ENCODE measurements at regions not wholly inside any gene's neighbourhood (a gene's known extent, or its start where the extent isn't known, plus 50 kb on each side); places are given as distances from the start of the nearest gene placed in this dataset.
A peak's percentile ranks its signal among the peaks of the same experiment; 100 is the strongest.
"Not testable (repeated sequence)": the region's sequence is repeated elsewhere in the genome, so short reads cannot be mapped to it uniquely, and the experiment has no call there.

DNA sequence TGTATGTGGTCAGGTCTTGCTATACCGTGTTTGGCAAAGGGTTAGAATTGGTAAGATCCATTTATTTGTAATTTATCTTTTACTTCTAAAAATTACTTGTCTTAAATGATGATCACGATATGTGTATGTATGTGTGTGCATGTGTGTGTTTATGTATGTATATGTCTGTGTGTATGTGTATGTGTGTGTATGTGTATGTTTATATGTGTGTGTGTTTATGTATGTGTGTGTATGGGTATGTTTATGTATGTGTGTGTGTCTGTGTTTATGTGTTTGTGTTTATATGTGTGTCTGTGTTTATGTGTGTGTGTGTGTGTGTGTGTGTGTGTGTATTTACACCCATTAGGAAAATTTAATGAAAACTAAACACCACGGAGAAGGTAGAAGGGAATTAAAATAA is 176.9 kb upstream of the FZD8 start:
- DNase-seq: no peak

DNA sequence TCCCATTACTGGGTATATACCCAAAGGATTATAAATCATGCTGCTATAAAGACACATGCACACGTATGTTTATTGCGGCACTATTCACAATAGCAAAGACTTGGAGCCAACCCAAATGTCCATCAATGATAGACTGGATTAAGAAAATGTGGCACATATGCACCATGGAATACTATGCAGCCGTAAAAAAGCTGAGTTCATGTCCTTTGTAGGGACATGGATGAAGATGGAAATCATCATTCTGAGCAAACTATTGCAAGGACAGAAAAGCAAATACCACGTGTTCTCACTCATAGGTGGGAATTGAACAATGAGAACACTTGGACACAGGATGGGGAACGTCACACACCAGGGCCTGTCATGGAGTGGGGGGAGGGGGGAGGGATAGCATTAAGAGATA is 175.0 kb upstream of the FZD8 start:
- DNase-seq: not testable (repeated sequence)

DNA sequence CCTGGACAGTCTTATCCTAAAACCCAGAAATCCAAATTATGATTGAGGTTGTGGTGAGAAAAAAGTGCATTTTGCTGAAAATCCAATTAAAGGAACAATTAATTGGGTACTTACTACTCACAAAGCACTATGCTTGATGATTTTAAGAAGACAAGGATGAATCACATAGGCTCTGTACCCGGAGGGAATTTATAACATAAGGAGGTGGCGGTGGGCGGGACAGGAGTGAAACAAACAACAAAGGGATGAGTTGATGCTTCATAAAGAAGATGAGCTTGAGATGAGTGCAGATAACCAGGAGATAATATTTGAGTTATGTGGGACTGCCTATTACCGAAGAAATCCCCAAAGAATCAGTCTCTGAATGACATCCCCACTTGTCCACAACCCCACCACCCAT is 171.1 kb upstream of the FZD8 start:
- DNase-seq: no peak

DNA sequence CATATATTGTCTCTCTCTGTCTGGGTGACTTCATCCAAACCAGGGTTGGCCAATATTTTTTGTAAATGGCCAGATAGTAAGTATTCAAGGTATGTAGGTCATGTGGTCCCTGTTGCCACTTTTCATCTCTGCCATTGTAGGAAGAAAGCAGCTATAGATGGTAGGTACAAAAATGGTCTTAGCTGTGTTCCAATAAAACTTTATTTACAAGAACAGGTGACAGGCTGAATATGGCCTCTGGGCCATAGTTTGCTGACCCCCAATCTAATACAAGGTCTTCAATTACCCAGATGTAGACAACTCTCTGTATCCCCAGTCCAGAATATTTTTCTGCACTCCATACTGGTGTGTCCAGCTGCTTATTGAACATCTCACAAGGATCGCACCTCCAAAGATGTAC is 166.2 kb upstream of the FZD8 start:
- DNase-seq: no peak

DNA sequence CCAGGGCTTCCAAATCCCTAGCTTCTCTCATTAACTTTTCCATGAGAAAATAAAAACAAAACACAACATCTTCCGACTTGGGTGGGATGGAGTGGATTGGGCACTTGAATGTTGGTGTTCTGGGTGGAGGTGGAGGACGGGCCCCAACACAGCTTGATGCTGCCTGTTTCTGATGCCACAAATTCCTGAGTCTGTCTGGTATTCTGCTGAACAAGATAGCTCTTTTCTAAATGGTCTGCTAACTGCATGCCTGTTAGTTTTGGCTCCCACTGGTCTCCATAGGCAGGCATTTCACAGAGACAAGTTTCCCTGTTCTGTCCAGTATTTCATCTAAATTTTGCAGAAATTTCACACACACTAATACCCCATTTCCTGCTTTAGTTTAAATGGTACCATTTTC is 160.9 kb upstream of the FZD8 start:
- no peak for DNase-seq

DNA sequence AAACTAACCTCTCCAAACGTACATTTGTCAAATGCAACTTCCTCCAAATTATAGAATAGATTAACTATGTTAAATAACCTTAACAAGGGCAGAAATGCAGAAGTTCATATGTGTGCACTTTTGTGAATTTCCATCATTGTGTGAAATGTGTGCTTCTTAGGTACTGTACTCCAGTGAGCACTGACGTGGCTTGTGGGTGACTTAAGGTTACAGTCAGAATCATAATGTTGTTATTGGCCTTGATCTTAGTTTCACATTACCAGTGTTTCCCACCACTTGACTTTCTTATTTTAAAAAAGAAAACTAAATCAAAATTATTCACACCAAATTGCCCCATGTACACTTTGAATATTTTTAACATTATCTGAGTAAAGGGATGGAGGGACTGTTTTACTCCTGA is 155.1 kb upstream of the FZD8 start:
- peak in 1 of 4 experiments; percentile 3 for DNase-seq

DNA sequence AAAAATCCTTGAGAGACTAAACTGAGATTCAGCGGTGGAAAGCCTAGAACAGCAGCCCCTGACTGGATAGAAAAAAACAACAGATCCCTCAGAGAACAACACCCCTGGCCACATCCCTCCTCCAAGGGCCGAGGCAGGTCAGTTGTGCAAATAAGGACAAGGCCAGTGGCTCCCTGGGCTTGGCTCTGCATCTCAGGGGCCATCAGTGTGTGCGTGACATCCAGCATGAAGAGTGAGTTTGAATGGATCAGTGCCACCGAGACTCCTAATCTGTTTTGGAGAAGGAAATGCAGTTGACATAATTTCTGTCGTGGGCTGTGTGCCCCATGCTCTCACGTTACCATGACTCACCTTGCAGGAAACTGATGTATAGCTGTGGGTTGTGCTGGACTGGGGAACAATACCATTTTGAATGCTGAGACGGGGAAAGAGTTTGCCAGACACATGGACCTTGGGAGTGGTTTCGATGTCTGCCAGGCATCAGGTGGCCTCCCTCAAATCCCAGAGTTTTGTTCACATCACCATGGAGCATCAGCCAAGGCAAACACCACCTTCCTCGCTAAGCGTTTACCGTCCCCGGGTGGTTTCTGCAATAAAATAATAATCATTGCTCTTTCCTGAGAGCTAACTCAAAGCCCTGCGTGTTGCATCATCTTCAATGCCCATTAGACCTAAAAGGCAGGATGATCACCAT is 153.2 kb upstream of the FZD8 start:
- DNase-seq: peak; percentile 35 to 60 (median 42)

DNA sequence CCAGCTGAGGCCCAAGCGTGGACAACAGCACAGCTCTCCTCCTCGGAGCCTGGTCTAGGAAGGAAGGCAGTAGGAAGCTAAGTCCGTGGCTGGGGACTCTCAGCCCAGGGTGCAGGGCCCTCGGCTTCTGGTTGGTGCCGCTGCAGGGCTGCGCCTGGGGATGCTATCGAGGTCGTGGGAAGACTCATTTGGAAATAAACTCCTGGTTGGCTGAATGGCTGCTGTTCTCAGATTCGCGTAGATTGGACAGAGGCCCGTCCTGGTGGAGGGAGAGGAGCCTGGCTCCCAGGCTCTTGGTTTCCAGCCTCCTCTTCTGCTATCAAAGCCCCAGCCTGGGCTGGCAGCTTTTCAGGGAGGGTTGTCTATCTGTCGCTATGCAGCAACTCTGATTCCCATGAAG is 152.6 kb upstream of the FZD8 start:
- DNase-seq: no peak

DNA sequence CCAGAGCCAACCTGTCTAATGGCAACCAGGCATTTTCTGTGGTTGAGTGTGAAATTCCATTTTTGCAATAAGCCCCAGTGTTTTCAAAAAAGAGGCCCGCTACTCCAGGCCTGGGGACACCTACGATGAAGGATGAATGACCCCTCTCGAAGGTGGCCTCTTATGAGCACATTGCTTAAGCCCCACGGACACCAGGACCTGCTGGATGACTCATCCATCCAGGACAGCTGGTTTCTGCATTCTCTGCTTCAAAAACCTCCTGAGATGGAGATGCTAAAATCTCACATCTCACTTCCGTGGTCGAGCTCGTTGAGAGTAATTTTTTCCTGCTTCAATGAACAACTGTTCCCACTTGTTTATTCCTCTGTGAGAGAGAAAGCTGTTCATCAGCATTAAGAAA is 150.2 kb upstream of the FZD8 start:
- DNase-seq: no peak

DNA sequence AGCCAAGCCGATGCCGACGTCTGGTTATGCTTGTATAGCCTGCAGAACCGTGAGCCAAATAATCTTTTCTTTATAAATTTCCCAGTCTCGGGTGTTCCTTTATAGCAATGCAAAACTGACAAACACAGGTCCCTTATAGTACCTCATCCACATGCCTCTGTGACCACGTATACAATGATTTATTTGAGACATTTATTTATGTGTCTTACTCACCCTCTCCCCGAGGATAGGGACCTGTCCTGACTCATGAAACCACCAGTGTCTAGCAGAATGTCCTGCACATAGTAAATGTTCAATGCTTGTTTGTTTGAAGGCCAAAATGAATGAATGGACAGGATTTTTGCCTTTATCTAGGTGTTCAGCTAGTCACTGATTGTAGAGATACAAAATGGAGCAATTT is 147.9 kb upstream of the FZD8 start:
- no peak for DNase-seq

DNA sequence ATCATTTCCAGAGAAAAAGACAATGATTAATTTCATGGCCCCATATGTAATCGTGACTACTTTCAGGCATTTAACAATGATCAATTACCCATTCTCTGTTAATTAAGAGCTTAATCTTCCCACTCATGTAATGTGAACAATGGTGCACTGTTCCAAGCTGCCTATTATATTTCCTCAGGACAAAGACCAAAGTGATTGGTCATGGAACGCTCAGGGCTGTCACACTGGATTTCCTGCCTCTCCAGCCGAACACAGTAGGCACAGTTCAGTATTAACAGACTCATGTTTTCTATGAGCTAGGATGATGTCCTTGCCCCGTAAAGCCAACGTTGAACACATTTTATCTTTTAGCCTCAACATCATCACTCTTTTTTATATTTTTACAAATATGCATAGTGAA is 142.7 kb upstream of the FZD8 start:
- no peak for DNase-seq

DNA sequence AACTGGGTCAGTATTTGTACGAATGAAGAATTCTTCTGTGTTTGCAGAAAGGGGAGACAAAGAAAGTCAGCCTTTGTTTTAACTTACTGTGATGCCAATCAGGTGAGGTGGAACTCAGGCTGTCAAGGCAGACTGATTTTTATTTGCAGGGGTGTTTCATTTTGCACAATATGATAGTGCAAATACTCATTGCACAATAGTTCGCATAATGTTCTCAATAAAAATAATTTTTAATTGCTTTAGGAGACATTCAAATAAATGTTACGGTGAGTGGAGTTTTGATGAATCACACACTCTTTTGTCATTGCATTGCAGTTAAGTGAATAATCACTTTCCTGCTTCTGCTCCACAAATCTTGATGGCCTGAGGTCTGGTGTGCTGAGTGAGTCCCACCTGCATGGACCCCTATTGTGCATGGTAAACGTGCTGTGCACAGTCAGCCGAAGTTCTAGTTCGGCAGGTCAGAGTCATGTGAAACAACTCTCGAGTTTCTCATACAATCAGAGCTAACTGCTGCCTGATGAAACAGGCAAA is 141.3 kb upstream of the FZD8 start:
- DNase-seq: no peak

DNA sequence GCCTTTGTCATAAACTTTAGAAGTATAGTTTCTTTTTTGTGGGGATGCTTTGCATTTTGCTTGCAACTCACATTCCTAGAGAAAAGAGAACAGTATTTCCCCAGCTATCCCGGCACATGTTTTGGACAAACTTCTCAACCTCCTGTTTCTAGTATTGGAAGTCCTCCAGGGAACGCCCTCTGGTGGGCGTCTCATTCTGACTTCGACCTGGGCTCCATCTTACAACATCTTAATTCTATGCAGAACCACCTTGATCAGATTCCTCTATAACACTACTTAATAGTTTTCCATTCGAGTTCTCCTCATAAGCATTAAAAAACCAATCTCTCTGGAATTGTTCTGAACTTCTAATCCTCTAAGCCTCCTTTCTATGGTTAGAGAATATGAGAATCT is 139.5 kb upstream of the FZD8 start:
- DNase-seq: peak in 1 of 4 experiments; percentile 7

DNA sequence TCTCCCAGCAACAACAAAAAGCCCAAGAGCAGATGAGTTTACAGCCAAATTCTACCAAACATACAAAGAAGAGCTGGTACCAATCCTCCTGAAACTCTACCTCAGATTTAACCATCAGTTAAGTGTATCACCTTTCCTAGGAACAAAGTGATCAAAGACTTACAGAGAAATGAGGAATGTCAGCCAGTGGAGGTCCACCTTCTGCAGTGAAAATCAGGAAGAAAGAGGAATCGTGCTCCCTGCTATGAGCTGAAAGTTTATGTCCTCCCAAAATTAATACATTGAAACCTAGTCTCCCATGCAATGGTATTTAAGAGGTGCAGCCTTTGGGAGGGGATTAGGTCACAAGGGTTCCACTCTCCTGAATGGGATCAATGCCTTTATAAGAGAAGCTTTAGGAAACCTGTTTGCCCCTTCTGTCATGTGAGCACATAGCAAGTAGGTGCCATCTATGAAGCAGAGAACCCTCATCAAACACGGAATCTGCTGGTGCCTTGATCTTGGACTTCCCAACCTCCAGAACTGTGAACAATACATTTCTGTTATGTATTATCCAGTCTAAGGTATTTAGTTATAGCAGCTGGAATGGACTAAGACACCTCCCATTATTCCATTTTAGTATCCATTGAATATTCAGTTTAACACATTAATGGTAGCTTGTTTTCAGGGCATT is 139.0 kb upstream of the FZD8 start:
- no peak for DNase-seq

DNA sequence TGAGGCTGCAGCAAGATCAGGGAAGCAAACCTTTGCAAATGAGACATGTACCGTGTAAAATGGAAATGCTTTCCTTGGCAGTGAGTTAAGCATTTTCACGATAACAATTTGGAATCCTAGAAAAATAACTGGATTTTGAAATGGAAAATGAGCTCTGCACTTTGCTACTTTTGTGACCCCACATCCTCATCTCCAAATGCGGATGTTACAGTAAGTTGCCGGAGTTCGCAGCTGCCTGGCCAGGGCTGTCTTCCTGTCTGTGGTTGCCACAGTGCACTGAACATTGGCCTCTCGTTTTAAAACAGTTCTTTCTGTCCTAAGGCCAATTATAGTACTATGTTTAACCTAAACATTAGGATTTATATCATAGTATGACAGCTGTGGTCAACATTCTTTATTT is 136.2 kb upstream of the FZD8 start:
- DNase-seq: peak; percentile 14 to 29 (median 22)

DNA sequence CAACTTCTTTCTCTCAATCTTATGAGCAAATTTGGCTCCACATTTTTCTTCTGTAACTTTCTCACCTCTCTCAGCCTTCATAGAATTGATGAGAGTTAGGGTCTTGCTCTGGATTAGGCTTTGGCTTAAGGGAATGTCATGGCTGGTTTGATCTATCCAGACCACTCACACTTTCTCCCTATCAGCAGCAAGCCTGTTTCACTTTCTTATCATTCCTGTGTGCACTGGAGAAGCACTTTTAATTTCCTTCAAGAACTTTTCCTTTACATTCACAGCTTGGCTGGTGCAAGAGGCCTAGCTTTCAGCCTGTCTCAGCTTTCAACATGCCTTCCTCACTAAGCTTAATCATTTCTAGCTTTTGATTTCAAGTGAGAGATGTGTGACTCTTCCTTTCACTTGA is 134.5 kb upstream of the FZD8 start:
- DNase-seq: not testable (repeated sequence)

DNA sequence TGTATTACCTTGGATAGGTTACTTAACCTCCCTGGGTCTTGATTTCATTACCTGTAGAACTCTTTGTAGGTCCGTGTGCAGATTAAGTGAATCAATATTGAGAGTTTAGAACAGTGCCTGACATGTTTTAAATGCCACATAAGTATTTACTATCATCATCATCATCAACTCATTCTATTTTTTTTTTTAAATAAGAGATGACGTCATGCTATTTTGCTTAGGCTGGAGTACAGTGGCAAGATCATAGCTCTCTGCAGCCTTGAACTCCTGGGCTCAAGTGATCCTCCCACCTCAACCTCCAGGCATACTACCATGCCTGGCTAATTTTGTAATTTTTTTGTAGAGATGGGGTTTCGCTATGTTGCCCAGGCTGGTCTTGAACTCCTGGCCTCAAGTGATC is 132.0 kb upstream of the FZD8 start:
- DNase-seq: no peak

DNA sequence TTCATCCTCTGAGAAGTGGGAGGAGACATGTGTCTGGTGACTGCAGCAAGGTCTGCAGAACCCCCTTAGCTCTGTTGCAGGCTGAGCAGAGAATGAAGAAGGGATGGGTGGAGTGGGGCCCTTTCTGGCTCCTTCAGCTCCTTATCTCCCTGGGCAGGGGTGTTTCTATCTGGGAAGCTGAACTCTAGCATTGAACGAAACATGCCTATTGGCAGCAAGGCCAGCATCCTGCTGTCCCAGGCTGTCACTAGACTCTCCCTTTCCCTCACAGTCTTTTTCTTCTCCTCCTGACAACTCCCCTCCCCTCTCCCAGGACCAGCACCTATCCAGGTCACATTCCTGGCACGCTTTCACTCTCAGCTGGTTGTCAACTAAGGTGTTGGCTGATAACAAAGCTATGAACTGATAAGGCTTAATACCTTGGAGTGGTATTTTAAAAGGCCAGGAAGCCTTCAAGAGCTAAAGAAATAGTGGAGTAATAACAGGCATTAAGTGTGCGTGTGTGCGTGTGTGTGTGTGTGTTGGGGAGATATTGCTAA is 128.8 kb upstream of the FZD8 start:
- DNase-seq: no peak

DNA sequence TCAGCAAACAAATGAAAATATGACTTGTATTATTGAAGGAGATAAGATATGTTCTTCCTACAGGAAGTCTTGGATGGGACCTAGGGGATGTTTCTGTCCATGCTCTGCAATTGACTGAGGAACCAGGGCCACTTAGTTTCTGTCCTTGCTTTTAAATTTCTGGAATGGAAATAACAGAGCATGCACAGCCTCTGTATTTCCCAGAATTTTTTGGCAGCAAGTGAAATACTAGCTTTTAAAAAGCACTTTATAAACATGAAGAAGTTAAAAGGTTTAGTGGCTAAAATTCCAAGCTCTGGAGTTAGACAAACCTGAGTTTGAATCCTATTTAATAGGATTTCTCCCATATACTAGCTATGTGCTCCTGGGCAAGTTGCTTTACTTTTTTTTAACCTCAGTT is 127.7 kb upstream of the FZD8 start:
- DNase-seq: no peak

DNA sequence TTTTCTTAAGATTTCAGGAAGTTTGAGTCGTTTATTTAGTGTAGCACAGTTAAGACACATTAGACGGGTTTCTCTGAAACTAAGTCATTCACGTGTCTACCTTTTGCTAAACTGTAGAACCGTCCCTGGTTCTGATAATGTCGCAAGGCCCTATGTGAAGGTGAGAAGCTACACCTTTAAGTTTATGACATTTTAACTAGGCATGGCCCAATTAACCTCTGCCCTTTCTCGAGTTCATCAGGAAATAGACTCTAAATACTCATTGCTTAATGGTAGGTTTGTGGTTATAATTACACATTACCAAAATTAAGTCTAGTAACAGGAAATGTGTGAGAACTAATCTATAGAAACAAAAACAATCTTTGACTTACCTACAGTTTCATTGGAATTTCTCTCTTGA is 126.6 kb upstream of the FZD8 start:
- DNase-seq: no peak

DNA sequence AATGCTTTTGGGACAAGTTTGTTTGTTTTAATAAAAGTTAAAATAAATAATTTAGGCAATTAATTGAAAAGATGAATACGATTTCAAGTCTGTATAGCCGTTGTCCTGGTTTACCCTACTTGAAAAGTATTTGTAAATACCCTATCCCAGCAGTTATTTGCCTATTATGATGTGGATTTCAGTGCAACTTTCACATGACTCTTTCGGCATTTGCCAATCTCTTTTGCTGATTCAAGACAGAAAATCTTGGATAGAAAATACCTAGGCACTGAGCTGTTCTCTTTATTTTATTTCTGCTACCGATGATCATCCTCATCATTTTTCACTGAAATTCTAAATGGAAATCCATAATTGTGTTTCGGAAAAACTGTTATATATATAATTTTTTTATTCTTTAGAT is 125.9 kb upstream of the FZD8 start:
- no peak for DNase-seq

DNA sequence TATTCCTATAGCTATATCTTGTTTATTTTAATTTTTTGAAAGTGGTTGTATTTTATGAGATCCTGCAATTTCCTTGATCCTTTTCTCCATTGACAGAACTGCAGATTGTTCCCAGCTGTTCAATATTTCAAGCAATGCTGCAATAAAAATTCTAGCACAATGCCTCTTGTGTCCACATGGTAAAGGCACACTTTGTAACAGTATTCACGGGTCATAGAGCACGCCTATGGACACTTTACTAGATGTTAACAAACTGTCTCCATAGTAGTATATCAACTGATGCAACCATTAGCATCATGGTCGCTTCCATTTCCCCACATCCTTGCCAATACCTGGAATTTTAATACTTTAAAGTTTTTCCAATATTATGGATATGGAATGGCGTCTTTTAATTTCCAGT is 123.9 kb upstream of the FZD8 start:
- DNase-seq: no peak

DNA sequence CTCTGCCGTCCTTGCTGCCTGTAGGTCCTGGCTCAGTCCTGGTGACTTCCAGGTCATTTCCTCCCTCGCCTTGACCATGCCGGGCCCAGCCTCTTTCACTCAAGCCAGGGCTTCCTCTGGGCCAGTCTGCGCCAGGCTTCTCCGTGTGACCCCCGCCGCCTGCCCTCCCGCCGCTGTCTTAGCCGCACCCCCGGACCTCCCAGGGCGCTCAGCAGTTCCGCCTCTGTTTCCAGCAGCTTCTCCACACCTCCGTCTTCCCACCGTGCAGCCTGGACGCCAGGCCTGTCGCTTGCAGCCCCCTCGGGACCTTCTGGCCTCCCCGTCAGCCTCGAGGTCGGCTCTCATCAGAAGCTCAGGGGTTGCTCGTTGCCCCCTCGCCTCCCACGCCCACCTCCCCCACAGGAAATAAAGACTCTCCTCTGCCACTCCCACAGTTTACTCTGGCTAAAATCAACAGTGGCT is 123.0 kb upstream of the FZD8 start:
- DNase-seq: peak in 3 of 4 experiments; percentile 8 to 24 (median 17)
